Smooth muscle cell (in vitro differentiated cells): ENCODE measurements at regions not wholly inside any gene's neighbourhood (a gene's known extent, or its start where the extent isn't known, plus 50 kb on each side); places are given as distances from the start of the nearest gene placed in this dataset.
A peak's percentile ranks its signal among the peaks of the same experiment; 100 is the strongest.

Experiments used
- DNase-seq: peaks from one replicate; lab custom pipeline; 2025; ENCODE audit not compliant: unreplicated experiment; lab: John Stamatoyannopoulos, UW
- H2AFZ ChIP-seq: fragments of 200-600 bp; sonication (generic); 2 replicates; pipeline ENCODE4 v1.6.0; 2016; ENCODE audit warnings: antibody characterized with exemption, low read depth, mild to moderate bottlenecking
- H3F3A ChIP-seq: fragments of 200-600 bp; sonication (generic); 2 replicates; pipeline ENCODE4 v1.6.0; 2017; ENCODE audit warnings: antibody characterized with exemption, low read depth
- H3K27ac ChIP-seq: fragments of 200-600 bp; sonication (generic); 2 replicates; pipeline ENCODE4 v1.5.1; 2016; ENCODE audit warnings: low read depth, mild to moderate bottlenecking
- H3K27me3 ChIP-seq: fragments of 200-600 bp; sonication (generic); 2 replicates; pipeline ENCODE4 v1.6.1; 2016; ENCODE audit warnings: low read depth, mild to moderate bottlenecking
- H3K36me3 ChIP-seq: fragments of 200-600 bp; sonication (generic); 2 replicates; pipeline ENCODE4 v1.5.1; 2016; ENCODE audit warnings: low read depth
- H3K4me1 ChIP-seq: fragments of 200-600 bp; sonication (generic); 2 replicates; pipeline ENCODE4 v1.5.1; 2016; ENCODE audit warnings: low read depth
- H3K4me2 ChIP-seq: fragments of 200-600 bp; sonication (generic); 2 replicates; pipeline ENCODE4 v1.6.0; 2016; ENCODE audit warnings: mild to moderate bottlenecking
- H3K4me3 ChIP-seq: fragments of 200-600 bp; sonication (generic); 2 replicates; pipeline ENCODE4 v1.5.1; 2016; ENCODE audit warnings: mild to moderate bottlenecking
- H3K79me2 ChIP-seq: fragments of 200-600 bp; sonication (generic); 2 replicates; pipeline ENCODE4 v1.6.0; 2016; ENCODE audit warnings: low read depth, mild to moderate bottlenecking
- H3K9ac ChIP-seq: fragments of 200-600 bp; sonication (generic); 2 replicates; pipeline ENCODE4 v1.6.0; 2016; ENCODE audit warnings: low read depth
- H3K9me3 ChIP-seq: fragments of 200-600 bp; sonication (generic); replicated peaks from 2 replicates; pipeline ENCODE4 v1.5.1; 2016; ENCODE audit warnings: low read depth
- H4K20me1 ChIP-seq: fragments of 200-600 bp; sonication (generic); 2 replicates; pipeline ENCODE4 v1.6.0; 2016; ENCODE audit warnings: low read depth
- WGBS: methylation state at CpG from one replicate; pipeline ENCODE4 v1.1.7; 2016; ENCODE audit warnings: low lambda C conversion rate; 5-methylcytosine and 5-hydroxymethylcytosine counted together
- TF ChIP-seq, protein P1 (sequence below): fragments of 200-600 bp; sonication (generic); IDR thresholded peaks from 2 replicates; pipeline ENCODE4 v1.5.1; 2017; ENCODE audit warnings: borderline replicate concordance, mild to moderate bottlenecking, antibody characterized with exemption; ENCODE audit not compliant: insufficient read depth, poor library complexity, severe bottlenecking

DNA sequence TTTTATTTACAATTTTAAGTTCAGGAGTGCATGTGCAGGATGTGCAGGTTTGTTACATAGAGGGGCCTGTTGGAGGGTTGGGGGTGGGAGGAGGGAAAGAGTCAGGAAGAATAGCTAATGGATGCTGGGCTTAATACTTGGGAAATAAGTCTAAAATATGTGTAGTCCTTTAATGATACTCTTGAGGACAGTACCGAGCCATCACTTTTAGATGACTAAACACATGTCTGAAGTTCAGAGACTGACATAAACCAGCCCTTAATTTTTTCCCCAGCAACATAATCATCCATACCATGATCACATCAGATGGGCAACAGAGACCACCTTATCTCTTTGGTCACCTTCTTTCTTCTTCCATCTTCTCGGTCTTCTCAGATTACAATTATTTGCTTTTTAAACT is 189.1 kb upstream of the COL3A1 start:
- DNase-seq = no peak
- Histone ChIP-seq H3K9ac (peak overlapping the region; percentile 96), H3F3A (peaks cover 44% of the 10 kb centered on the region), H3K79me2 (peaks cover 18% of the 10 kb centered on the region), H3K4me1 (peaks cover 45% of the 10 kb centered on the region), H3K27ac (peak overlapping the region; percentile 99), H3K4me3 (no peak overlapping the region), H3K4me2 (peak overlapping the region; percentile 80), H3K9me3 (no peaks in the 10 kb centered on the region), H4K20me1 (no peaks in the 10 kb centered on the region), H3K27me3 (no peaks in the 10 kb centered on the region), H2AFZ (no peak overlapping the region), H3K36me3 (no peaks in the 10 kb centered on the region)
- 4% methylated on average over 2 of the region's 2 CpGs for WGBS
- TF ChIP-seq, protein P1, sequence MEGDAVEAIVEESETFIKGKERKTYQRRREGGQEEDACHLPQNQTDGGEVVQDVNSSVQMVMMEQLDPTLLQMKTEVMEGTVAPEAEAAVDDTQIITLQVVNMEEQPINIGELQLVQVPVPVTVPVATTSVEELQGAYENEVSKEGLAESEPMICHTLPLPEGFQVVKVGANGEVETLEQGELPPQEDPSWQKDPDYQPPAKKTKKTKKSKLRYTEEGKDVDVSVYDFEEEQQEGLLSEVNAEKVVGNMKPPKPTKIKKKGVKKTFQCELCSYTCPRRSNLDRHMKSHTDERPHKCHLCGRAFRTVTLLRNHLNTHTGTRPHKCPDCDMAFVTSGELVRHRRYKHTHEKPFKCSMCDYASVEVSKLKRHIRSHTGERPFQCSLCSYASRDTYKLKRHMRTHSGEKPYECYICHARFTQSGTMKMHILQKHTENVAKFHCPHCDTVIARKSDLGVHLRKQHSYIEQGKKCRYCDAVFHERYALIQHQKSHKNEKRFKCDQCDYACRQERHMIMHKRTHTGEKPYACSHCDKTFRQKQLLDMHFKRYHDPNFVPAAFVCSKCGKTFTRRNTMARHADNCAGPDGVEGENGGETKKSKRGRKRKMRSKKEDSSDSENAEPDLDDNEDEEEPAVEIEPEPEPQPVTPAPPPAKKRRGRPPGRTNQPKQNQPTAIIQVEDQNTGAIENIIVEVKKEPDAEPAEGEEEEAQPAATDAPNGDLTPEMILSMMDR = no peak

DNA sequence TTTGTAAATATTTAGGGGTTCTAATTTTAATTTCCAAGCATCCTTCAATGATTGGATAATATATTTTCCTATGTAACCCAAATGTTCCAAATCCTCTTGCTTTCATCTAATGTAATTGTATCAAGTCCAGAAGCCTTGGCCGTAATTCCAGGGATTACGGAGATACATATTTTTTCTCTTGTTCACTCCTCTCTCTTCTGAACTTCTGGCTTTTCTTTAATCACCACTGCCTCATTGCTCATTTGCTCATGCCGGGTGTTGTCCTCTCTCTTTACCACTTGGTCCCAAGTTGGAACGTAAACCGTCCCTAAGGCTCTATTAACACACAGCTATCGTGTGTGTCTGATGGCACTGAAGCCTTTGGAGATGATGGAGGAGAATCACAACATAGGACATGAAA is 188.7 kb upstream of the COL3A1 start:
- Histone ChIP-seq H3K4me1 (peaks cover 45% of the 10 kb centered on the region), H3K4me3 (peak overlapping the region; percentile 19), H3K9ac (peak overlapping the region; percentile 96), H3K9me3 (no peaks in the 10 kb centered on the region), H3K36me3 (no peaks in the 10 kb centered on the region), H2AFZ (no peak overlapping the region), H3K79me2 (peaks cover 21% of the 10 kb centered on the region), H3F3A (peaks cover 44% of the 10 kb centered on the region), H3K27ac (peak overlapping the region; percentile 99), H3K27me3 (no peaks in the 10 kb centered on the region), H4K20me1 (no peaks in the 10 kb centered on the region), H3K4me2 (peak overlapping the region; percentile 80)
- TF ChIP-seq, protein P1 = no peak
- DNase-seq = no peak
- 3% methylated on average over 6 of the region's 6 CpGs for WGBS

DNA sequence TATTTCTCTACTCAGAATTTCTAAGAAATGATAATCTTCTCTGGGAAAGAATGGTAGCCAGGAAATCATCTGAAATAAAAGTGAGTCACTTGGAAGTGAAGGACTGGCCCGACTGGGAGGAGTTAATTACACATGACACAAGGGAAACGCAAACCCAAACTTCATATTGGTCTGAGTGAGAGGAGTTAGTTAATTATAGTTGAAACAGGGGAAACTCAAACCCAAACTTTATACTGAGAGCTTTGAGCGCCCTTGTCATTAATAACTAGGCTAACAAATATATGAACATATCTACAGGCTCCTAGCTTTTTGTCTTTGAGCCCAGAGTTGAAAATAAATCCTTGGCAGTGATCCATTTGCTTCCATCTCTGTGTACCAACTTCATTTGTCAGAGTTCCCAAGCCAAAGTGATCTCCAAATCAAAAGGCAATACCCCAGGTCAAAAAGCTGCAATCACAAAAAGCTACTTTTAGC is 187.8 kb upstream of the COL3A1 start:
- Histone ChIP-seq H4K20me1 (no peaks in the 10 kb centered on the region), H3K9ac (peak overlapping the region; percentile 96), H3K27ac (peak overlapping the region; percentile 99), H3K27me3 (no peaks in the 10 kb centered on the region), H2AFZ (no peak overlapping the region), H3K4me1 (peaks cover 39% of the 10 kb centered on the region), H3K4me2 (peak overlapping the region; percentile 80), H3F3A (peaks cover 44% of the 10 kb centered on the region), H3K9me3 (no peaks in the 10 kb centered on the region), H3K4me3 (peak overlapping the region; percentile 35), H3K36me3 (no peaks in the 10 kb centered on the region), H3K79me2 (peaks cover 26% of the 10 kb centered on the region)
- 20% methylated on average over 3 of the region's 3 CpGs for WGBS
- TF ChIP-seq, protein P1 = no peak
- DNase-seq = no peak

DNA sequence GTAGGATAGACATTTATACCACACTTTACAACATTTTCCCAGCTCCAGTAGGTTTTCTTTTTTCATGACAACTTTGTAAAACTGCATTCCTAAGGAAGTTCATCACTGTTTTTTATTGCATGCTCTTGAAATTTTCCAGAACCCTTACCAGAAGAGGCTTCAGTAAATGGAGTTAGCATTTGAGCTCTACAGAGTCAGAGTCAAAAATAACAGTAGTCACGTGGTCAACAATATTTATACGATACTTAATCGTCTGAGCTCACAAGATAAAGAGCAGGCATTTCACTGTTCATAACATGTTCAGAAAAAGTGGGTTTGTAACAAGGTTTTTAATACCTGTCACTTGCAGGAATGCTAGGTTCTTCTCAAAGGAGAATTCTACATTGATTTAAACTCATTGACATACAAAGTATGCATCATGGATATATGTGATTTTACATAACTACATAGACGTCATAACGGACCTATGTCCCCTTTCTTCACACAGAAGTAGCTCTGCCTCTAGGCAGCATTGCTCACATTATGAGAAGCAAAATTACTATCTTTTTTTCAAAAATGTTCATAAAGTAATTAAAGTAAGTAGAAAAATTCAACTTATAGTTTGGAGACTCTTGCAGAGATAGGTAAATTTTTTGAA is 187.0 kb upstream of the COL3A1 start:
- no peak for DNase-seq
- peak overlapping the region; percentile 80 for H3K4me2 ChIP-seq
- TF ChIP-seq, protein P1 = no peak
- peak overlapping the region; percentile 96 for H3K9ac ChIP-seq
- no peaks in the 10 kb centered on the region for H3K9me3 ChIP-seq
- H3K79me2 ChIP-seq = peaks cover 30% of the 10 kb centered on the region
- H3K4me1 ChIP-seq = peaks cover 38% of the 10 kb centered on the region
- no peaks in the 10 kb centered on the region for H3K36me3 ChIP-seq
- no peaks in the 10 kb centered on the region for H3K27me3 ChIP-seq
- H3F3A ChIP-seq = peaks cover 44% of the 10 kb centered on the region
- H4K20me1 ChIP-seq = no peaks in the 10 kb centered on the region
- WGBS = 5% methylated on average over 5 of the region's 5 CpGs
- H3K4me3 ChIP-seq = peak overlapping the region; percentile 35
- H2AFZ ChIP-seq = no peak overlapping the region
- peak overlapping the region; percentile 99 for H3K27ac ChIP-seq
